Endometrium (tissue), 2 donors: ENCODE measurements at regions not wholly inside any gene's neighbourhood (a gene's known extent, or its start where the extent isn't known, plus 50 kb on each side); places are given as distances from the start of the nearest gene placed in this dataset.
"Not testable (repeated sequence)": the region's sequence is repeated elsewhere in the genome, so short reads cannot be mapped to it uniquely, and the experiment has no call there.

Experiments
- FAIRE-seq: peaks from 2 replicates; lab custom pipeline; 2012; peaks lifted over from hg19 to GRCh38; lab: Jason Lieb, UNC
- donor health status: control.
- donor health status: control.

GRCh38 chr3:75321060-75321459 lies 343.1 kb upstream of the FRG2C start:
- FAIRE-seq, result no peak

- not testable (repeated sequence) for FAIRE-seq
Observed at GRCh38 chr3:75323936-75324335, 340.2 kb upstream of the FRG2C start.

DNA sequence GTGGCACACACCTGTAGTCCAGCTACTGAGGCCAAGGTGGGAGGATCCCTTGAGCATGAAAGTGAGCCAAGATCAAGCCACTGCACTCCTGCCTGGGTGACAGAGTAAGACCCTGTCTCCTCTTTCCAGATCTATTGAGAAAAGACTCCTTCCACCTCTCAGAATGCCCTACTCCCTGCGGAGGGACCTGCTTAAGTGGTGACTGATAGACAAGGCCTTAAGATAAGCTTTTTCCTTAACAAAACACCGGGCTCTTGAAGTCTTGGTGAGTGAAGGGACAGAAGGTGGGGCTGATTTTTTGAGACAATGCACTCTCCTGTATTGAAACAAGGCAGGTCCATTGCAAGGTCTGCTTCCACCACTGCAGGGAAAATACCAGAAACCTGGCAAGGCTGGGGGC lies 338.4 kb upstream of the FRG2C start:
- FAIRE-seq, result no peak

DNA sequence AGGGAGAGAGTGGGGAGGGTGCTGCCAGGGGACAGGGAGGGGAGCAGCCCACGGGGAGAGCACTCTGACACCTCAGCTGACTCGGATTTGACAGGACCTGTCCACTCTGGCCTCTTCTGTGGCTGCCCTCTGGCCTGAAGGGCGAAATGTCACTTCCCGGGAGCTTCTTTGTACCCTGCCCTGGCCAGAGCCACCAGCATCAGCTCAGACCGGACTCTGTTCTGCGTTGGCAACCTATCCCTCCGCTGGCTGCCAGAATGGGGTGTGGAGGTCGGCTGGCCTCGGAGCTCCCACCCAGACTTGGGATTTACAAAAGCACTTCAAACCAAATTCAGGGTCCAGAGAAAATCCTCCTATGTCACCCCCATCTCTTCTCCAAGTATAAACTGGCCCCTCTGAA lies 336.7 kb upstream of the FRG2C start:
- FAIRE-seq, result no peak

GRCh38 chr3:75329476-75330097 lies 334.5 kb upstream of the FRG2C start:
- no peak for FAIRE-seq

GRCh38 chr3:75330446-75330845 lies 333.7 kb upstream of the FRG2C start:
- not testable (repeated sequence) for FAIRE-seq

DNA sequence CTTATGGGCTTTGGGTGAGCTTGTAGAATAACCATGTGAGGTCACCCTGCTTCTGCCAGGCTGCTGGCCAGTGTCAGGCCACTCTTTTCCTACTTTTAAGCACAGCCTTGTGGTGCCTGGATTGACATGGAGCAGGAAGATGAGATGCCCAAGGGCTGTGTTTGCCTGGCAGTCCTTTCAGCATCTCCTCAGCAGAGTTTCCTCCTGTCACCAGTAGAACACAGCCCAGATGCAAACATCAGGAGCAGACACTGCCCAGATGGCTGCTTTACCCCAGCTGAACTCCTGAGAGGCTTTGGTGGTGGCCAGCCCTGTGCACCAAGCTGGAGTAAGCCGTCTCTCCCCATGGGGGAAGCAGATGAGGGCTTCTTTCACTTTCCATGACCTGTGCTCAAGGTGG lies 332.0 kb upstream of the FRG2C start:
- FAIRE-seq, result not testable (repeated sequence)

- no peak for FAIRE-seq
Observed at GRCh38 chr3:75332794-75333193, 331.3 kb upstream of the FRG2C start.

- no peak for FAIRE-seq
Observed at GRCh38 chr3:75334299-75334698, 329.8 kb upstream of the FRG2C start.

DNA sequence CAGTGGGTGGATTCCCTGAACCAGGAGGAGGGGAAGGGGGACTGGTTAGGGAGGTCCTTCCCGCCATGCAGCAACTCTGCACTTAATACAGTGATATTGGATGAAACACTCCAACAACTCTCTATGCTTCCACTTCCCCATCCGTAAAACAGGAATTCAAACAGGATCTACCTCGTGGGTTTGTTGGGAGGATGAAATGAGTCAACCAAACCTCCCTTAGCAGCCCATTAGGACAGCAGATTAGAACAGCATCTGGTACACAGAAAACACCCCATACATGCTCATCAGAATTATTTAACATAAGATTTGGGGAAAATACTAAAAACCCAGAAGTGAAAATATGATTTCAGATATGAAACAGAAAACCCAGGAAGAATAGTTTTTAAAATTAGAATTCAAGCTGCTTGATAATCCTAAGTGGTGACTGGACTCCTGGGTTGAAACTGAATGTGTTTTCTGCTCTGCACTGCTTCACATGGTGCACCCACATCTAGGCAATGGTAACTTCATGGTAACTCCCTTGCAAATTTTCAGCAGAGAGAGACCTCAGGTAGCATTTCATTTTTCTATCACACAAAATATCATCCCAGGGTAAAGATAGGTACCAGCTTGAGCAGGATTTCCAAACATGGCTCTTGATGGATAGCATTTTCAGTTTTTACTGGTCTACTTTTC lies 326.8 kb upstream of the FRG2C start:
- FAIRE-seq, result no peak

- FAIRE-seq, result no peak
Observed at GRCh38 chr3:75338342-75338741, 325.8 kb upstream of the FRG2C start.

DNA sequence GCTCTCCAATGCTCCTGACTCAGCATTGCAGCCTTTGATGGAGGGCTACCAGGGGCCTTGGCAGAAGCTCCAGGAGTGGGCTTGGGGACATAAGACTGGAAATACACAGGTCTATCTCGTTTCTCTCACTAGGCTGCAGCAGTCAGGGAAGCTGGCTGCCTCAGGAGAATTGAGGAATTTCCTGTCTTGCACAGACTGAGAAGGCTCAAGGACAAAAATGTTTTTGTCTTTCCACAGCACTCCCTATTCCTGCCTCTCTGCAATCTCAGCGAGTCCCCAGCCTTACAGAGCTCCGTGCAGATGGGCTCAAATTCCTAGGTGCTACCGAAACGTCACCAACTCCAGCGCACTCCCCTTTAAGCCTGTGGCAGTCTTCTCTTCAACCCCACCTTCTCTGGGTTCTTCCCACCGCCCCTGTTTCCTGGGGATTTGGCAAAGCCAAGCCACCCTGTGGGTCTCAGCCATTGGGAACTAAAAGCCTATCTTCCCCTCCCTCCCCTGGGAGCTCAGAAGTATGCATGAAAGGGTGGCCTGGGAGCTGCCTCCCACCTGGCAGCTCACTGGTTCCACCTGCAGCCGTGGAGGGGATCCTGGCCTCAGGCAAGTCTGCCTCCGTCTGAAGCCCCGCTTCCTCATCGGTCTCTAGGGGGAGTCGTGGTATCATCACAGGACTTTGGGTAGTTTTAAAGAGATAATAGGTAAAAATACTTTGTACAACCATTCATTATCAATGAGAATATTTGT lies 322.6 kb upstream of the FRG2C start:
- FAIRE-seq, result no peak

- no peak for FAIRE-seq
Observed at GRCh38 chr3:75342425-75342824, 321.7 kb upstream of the FRG2C start.

DNA sequence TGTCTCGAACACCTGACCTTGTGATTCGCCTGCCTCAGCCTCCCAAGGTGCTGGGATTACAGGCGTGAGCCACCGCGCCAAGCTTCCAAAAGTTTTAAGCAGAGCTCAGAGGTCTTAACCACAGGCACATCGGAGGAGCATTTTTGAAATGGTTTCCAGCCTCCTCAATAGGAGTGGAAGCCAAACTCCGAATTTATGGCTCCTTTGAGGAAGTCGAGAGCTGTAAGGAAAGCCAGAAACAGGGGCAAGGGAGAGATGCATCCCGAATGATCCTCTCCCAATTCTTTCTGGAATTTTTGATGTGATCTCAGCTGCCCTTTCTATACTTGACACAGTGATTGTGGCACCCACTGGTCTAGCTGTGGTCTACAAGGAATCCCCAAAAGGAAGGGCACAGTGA lies 313.6 kb upstream of the FRG2C start:
- FAIRE-seq, result not testable (repeated sequence)

GRCh38 chr3:75362086-75362784 lies 301.9 kb upstream of the FRG2C start:
- not testable (repeated sequence) for FAIRE-seq

GRCh38 chr3:75372964-75373363 lies 291.2 kb upstream of the FRG2C start:
- FAIRE-seq, result not testable (repeated sequence)

GRCh38 chr3:75379840-75380239 lies 284.3 kb upstream of the FRG2C start:
- FAIRE-seq, result not testable (repeated sequence)

DNA sequence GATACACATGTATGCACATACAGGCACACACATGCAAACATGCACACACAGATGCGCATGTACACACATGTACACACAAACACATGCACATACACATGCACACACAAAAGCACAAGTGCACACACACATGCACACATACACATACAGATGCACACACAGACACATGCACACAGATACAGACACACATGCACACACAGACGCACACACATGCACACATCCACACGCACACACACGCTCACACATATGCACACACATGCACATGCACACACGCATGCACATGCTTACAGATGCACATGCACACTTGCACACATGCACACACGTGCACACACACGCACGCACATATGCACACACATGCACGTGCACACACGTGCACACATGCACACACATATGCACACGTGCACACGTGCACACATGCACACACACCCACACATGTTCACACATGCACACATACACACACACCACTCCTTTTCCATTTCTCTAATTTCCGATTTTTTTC lies 283.8 kb upstream of the FRG2C start:
- no peak for FAIRE-seq

DNA sequence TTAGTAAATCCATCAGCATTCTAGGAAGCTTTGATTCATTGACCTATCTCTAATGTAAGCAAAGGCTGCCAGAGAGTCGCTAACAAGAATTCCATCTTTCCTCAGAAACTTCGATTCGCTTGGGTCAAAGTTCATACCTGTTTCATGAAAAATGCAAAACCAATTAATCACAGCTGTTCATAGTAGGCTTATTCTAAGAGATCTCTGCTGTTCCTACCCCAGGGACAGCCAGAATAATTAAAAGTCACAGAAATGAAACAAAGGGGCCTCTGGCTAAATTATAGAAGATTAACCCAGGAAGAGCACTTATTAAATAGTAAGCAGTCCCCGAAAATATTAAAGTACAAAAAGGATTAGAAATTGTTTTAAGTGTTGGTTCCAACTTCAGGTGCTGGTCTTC lies 280.1 kb upstream of the FRG2C start:
- not testable (repeated sequence) for FAIRE-seq

DNA sequence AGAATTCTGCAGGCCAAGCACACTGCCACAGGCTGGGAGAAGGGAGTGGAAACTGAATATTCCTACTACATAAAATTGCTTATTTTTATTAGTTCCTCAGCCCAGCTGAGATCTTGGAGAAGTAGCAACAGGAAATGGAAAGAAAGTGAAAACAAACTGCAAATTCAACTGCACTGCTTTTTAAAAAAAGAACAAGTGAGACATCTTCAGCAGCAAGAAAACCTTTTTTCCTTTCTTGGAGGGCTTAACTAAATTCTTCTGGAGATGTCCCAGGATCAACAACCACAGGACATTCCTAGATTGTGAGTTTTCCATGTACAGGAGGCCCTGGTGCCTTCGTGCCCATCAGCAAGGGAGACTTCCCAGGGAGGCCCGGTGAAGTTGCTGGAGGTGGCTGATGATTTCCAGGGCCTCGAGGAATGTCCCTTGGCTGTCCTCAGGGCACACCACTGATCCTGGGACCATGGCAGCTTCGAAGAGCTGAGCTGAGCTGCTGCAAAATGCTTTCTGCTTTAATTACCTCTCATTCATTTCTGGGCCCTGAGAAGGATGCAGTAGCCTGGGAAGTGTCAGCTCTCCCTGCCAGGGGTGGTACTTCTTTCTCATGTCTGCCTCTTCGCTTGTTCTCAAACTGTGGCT lies 275.5 kb upstream of the FRG2C start:
- FAIRE-seq, result not testable (repeated sequence)

GRCh38 chr3:75393288-75393694 lies 270.8 kb upstream of the FRG2C start:
- FAIRE-seq, result not testable (repeated sequence)

DNA sequence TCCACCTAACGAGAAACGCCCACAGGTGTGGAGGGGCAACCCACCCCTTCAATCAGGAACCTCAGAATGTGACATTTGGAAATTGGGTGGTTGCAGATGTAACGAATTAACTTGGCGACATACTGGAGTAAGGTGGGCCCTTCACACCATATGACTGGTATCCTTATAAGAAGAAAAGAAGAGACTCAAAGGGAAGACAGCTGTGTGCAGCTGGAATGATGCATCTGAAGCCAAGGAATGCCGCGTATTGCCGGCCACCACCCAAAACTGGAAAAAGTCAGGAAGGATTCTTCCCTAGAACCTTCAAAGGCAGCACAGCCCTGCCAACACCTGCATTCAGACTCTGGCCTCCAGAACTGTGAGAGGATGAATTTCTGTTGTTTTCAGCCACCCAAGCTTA lies 270.0 kb upstream of the FRG2C start:
- not testable (repeated sequence) for FAIRE-seq
